ENCODE measurements at regions not wholly inside any gene's neighbourhood (a gene's known extent, or its start where the extent isn't known, plus 50 kb on each side); places are given as distances from the start of the nearest gene placed in this dataset.
"Not testable (repeated sequence)": the region's sequence is repeated elsewhere in the genome, so short reads cannot be mapped to it uniquely, and the experiment has no call there.

GRCh38 chr21:5103880-5104561, 5417.4 kb upstream of the TPTE start:
- not testable (repeated sequence) for DNase-seq (ENCODE audit: low read depth in 2 of 2)

DNA sequence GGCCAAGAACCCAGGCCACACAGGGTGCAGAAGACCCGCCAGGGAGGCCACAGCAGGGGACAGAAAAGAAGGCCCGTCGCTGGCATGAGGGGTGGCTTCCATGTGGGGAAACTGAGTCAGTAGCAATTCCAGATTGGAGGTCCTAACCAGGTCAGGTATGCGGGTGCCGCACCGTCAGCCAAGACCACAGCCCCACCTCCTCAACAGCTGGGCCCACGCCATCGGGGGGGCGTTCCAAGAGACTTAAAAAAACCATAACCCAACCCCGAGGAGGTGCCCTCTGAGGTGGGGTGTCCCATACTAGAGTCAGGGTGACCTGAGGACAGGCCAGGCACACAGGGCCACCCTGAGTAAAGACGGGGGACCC, 5416.8 kb upstream of the TPTE start:
- DNase-seq (ENCODE audit: low read depth in 2 of 2) = not testable (repeated sequence)

DNA sequence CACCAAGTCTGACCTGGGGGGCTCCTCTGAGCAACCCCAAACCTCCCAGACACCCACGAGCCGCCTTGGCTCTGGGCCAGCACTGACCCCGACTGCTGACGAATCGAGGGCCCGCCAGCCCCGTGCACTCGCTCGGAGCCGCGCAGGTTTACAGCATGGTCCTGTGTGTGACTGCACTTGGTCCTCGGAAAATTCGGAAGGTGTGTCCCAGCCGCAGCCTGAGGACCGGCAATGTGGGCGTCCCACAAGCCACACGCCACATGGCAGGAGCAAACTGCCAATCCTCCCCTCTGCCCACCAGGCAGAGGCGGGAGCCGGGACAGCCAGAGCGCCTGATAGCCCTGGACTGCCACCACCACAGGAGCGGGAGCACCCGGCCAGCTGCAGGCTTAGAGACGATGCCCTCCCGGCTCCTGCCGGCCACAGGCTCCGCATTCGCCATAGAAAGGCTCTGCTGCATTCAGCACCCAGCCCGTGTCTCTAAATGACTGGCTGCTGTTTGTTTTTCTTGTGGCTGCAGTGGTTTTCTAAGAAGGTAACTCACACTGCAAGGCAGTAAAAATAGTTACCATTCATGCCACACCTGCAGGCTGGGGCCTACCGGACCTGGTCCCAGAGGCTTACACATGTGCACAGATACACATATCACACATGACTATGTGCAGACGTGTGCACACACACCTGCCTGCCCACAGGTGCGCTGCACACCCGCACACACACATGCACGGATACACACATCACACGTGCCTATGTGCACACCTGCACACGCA, 5415.3 kb upstream of the TPTE start:
- not testable (repeated sequence) for DNase-seq (ENCODE audit: low read depth in 2 of 2)

DNA sequence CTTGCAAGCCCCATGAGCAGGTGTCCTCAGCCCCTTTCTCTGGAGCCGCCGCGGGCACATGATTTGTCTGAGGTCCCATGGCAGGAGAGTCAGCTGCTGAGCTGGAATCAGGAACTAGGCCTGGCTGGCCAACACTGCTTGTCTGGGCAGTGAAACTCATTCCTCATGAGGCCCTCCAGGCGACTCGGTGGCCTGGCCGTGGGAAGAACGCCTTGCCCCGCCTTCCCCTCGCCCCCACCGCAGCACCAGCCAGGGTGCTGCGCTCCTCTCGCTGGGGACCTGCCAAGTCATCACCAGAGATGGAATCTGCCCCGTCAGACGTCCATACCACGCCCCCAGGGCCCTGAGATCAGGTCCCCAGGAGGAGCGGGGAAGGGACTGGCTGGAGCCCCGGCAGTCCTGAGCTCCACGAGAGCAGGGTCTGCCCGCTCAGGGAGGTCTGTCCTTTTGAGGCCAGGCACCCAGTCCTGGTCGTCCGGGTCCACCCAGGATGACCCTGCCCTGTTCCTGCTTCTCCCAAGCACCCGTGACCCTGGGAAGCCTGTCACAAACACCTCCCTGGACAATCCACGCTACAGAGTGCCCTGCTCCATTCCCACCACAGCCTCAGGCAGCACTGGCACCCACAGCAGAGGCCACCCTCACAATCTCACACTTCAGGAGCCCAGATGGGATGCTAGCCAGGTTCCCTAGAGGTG, 5414.5 kb upstream of the TPTE start:
- DNase-seq (ENCODE audit: low read depth in 2 of 2) = not testable (repeated sequence)

DNA sequence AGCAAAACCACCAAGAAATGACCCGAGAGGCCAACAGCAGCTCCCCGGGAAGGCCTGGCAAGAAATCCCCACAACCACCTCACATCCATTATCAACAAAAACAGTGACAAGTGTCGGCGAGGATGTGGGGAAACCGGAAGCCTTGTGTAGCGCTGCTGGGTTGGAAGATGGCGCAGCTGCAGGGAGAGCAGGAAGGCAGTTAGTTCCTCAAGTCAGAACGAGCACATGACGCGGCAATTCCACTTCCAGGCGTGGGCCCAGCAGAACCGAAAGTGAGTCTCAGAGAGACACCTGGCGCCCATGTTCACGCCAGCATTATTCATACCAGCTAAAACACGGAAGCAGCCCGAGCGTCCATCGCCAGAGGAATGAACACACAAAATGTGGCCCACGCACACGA, 5413.7 kb upstream of the TPTE start:
- not testable (repeated sequence) for DNase-seq (ENCODE audit: low read depth in 2 of 2)

DNA sequence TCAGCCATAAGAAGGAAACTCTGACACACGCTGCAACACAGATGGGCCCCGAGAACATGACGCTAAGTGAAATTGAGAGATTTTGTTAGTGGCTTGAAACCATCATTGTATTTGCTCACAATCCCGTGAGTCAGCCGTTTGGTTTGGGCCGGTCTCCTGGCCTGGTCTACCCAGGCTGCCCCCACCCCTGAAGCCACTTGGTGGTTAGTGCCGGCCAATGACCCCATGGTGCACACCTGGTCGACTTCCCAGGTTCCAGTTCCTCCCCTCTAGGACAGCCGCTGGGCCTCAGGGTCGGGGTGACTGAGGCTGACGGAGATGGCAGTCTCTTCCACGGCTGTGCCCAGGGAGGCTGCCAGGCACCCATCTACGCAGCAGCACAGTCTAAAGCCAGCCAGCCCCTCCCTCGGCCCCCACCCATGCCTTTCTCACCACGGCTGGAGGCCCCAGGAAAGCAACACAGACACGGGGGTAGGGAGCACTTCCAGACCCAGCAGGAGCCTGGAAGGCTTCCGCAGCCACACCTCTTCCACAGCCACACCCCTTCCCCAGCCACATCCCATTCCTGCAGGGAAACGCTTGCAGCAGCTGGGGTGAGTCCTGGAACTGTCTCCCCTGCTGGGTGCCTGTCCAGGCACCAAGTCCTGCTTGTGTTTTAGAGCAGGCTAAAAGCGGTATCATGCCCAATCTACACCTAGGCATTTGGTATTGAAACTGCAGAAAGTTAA, 5413.2 kb upstream of the TPTE start:
- DNase-seq (ENCODE audit: low read depth in 2 of 2) = not testable (repeated sequence)

DNA sequence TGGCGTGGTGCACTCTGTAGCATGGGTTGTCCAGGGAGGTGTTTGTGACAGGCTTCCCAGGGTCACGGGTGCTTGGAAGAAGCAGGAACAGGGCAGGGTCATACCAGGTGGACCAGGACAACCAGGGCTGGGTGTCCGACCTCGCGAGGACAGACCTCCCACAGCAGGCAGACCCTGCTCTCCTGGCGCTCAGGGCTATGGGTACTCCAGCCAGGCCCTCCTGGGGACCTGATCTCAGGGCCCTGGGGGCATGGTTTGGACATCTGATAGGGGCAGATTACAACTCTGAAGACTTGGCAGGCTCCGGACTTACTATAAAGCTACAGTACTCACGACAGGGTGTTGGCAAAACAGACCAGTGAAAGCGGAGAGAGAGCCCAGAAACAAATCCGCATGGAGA, 5410.2 kb upstream of the TPTE start:
- DNase-seq (ENCODE audit: low read depth in 2 of 2) = not testable (repeated sequence)

DNA sequence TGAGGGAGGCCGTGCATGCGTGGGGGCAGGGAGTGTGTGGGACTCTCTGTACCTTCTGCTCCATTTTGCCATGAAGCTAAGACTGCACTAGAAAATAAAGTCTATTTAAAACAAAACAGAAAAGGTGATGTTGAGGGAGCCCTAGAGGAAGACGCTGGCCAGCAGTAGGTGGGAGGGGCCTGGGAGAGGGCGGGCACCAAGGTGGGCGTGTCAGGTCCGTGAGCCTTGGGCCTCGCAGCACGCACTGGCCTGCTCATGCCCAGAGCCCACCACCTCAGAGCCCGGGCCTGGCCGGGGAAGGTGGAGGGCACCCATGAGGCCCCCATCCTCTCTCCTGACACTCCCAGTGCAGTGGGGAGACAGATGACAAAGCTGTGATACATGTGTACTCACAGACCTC, 5408.3 kb upstream of the TPTE start:
- not testable (repeated sequence) for DNase-seq (ENCODE audit: low read depth in 2 of 2)

DNA sequence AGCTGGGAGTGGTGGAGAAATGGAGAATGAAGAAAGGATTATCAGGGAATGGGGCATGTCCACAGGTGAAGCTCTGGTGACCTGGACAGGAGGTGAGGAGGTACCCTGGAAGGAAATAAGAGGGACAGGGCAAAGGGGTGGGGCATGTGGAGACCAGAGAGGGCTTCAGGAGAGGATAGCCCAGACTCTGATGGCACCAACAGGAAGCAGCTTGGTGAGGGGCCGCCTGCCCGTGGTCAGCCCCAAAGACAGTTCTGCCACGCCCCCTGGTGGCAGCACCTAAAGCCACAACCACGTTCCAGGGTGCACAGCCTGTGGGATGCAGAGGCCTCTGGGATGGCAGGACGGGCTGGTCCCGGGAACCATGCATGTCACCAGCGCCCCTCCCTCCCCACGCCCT, 5406.9 kb upstream of the TPTE start:
- not testable (repeated sequence) for DNase-seq (ENCODE audit: low read depth in 2 of 2)

GRCh38 chr21:5114893-5115645, 5406.3 kb upstream of the TPTE start:
- not testable (repeated sequence) for DNase-seq (ENCODE audit: low read depth in 2 of 2)

DNA sequence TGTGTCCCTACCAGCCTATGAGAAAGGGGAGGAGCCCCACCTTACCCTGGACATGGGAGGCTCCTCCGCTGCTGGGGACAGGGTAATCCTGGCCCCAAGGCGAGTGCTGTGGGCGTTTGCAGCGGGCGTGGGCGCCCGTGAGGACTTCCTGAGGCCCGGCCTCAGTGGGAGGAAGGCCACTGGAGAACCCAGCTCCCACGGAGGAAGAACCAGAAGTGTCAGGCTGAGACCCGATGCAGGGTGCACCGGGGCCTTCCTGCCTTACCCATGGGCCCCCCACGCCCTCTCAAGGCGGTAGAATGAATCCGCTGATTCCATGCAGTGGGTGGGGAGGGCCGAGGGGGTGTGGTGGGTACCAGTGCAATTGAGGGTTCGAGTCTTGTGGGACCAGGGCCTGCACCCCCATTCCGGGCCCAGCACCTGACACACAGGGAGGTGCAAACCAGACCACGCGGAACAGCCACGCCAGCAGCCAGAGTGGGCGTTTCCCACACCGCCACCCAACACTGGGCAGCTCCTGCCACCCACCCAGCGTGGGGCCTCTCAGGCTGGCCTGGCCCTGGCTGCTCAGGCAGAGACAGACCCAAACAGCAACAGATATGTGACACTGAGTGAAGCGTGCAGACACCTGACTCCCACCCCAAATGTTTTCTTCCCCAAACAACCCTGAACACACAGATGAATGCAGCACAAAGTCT, 5405.6 kb upstream of the TPTE start:
- not testable (repeated sequence) for DNase-seq (ENCODE audit: low read depth in 2 of 2)

GRCh38 chr21:5116344-5117123, 5404.8 kb upstream of the TPTE start:
- not testable (repeated sequence) for DNase-seq (ENCODE audit: low read depth in 2 of 2)

GRCh38 chr21:5117135-5117534, 5404.2 kb upstream of the TPTE start:
- not testable (repeated sequence) for DNase-seq (ENCODE audit: low read depth in 2 of 2)

DNA sequence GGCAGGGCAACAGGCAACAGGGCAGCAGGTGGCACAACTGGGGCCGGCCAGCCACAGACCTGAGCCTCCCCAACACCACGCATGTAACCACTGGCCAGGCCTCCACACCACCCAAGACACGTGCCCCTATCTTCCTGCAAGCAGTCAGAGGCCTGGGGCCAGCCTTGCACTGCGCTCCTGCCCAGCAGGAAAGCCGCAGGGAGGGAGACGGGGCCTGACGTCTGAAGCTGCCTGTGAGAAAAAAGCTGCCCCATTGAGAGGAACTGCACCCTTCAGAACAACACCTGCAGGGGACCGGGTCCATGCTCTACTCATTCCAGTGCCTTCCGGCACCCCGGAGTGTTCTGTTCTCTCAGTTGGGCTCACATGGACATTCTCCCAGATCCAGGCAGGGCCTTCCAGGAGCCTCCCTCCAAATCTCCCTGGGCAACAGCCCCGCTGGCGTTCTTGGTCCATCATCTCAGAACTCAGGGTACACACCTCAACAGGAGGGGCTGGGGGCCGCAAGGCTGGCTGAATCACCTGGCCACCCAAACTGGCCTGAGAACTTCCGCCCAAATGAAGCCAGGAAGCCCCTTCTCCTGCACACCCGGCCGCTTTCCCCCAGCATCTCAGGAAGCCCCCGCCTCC, 5403.6 kb upstream of the TPTE start:
- not testable (repeated sequence) for DNase-seq (ENCODE audit: low read depth in 2 of 2)

- DNase-seq (ENCODE audit: low read depth in 2 of 2) = peak in 1 of 2 donors; percentile 17
Measured at GRCh38 chr21:5118296-5118679, 5403.1 kb upstream of the TPTE start.

GRCh38 chr21:5119179-5119578, 5402.2 kb upstream of the TPTE start:
- not testable (repeated sequence) for DNase-seq (ENCODE audit: low read depth in 2 of 2)

DNA sequence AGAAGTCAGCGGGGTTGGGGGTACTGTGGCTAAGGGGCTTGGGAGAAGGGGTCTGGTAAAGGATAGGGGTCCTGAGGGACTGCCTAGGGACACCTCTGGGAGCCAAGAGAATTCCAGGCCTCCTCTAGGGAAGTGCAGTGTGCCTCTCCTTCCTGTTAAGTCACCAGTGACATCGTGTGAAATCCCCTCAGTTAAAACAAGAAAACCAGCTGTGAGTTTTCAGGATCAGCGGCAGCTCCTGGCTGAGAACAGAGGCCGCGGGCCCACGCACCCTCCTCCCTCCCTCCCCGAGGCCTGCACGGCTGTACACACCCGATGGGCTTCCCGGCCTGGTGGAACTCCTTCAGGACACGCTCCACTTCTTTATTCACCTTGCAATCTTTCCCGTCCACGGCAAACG, 5400.0 kb upstream of the TPTE start:
- DNase-seq (ENCODE audit: low read depth in 2 of 2) = not testable (repeated sequence)

- not testable (repeated sequence) for DNase-seq (ENCODE audit: low read depth in 2 of 2)
Measured at GRCh38 chr21:5121849-5122248, 5399.5 kb upstream of the TPTE start.

- peak; percentile 41 to 50 for DNase-seq (ENCODE audit: low read depth in 2 of 2)
Measured at GRCh38 chr21:5123655-5124054, 5397.7 kb upstream of the TPTE start.
